Upper lobe of left lung (tissue), 6 donors: ENCODE measurements at regions not wholly inside any gene's neighbourhood (a gene's known extent, or its start where the extent isn't known, plus 50 kb on each side); places are given as distances from the start of the nearest gene placed in this dataset.

Source experiments
- ATAC-seq, 2 donors: fragments of 200-7000 bp; cut with Tn5 transposase; one replicate each; pipeline ENCODE4 v1.9.1; 2022; ENCODE audit warnings: mild to moderate bottlenecking in 2 of 2, moderate library complexity in 2 of 2; ENCODE audit not compliant: low FRiP score in 2 of 2
- DNase-seq, 2 donors: peaks; one replicate each; pipeline ENCODE4 v3.0.0-alpha.2; 2019 to 2020
- H3K27ac ChIP-seq, 4 donors: fragments of 200-600 bp; sonication (generic); one replicate each; pipeline ENCODE4 v1.5.1; 2016 to 2019
- H3K27me3 ChIP-seq, 4 donors: fragments of 200-600 bp; sonication (generic); one replicate each; pipeline ENCODE4 v1.5.1; 2017 to 2019
- H3K36me3 ChIP-seq, 4 donors: fragments of 200-600 bp; sonication (generic); one replicate each; pipeline ENCODE4 v1.5.1; 2016 to 2019
- H3K4me1 ChIP-seq, 4 donors: fragments of 200-600 bp; sonication (generic); one replicate each; pipeline ENCODE4 v1.5.1; 2018 to 2019
- H3K4me3 ChIP-seq, 4 donors: fragments of 200-600 bp; sonication (generic); one replicate each; pipeline ENCODE4 v1.5.1; 2017 to 2019; ENCODE audit warnings: mild to moderate bottlenecking in 2 of 4, moderate library complexity in 1 of 4
- H3K9me3 ChIP-seq, 4 donors: fragments of 200-600 bp; sonication (generic); one replicate each; pipeline ENCODE4 v1.5.1; 2018 to 2019
- CTCF ChIP-seq, 6 experiments: fragments of 450-650 bp in 4 of 6; fragments of 200-600 bp in 2 of 6; sonication (generic) in 2 of 6; IDR thresholded peaks; one replicate each; pipeline ENCODE4 v1.5.1; 2016 to 2019; ENCODE audit warnings: antibody characterized with exemption in 6 of 6
- EP300 ChIP-seq, 4 donors: sonication (generic); formaldehyde crosslinking; IDR thresholded peaks; one replicate each; pipeline ENCODE4 v1.5.1; 2017; ENCODE audit warnings: antibody characterized with exemption in 4 of 4, control low read depth in 2 of 4
- POLR2A ChIP-seq, 4 donors: fragments of 450-650 bp; IDR thresholded peaks; one replicate each; pipeline ENCODE4 v1.5.1; 2016 to 2017; ENCODE audit warnings: antibody characterized with exemption in 4 of 4, mild to moderate bottlenecking in 2 of 4
- POLR2AphosphoS5 ChIP-seq, 2 donors: sonication (generic); formaldehyde crosslinking; IDR thresholded peaks; one replicate each; pipeline ENCODE4 v1.5.1; 2017; ENCODE audit warnings: antibody characterized with exemption in 2 of 2
- WGBS, 2 donors: methylation state at CpG; one replicate each; pipeline ENCODE4 v1.1.5; 2017 to 2018; 5-methylcytosine and 5-hydroxymethylcytosine counted together
- donor health status: DM: no; HTN: no; CAD: no; lungs with moderate emphysema.
- donor health status: DM: no; HTN: yes; CAD: no; lungs with severe emphysema.

DNA sequence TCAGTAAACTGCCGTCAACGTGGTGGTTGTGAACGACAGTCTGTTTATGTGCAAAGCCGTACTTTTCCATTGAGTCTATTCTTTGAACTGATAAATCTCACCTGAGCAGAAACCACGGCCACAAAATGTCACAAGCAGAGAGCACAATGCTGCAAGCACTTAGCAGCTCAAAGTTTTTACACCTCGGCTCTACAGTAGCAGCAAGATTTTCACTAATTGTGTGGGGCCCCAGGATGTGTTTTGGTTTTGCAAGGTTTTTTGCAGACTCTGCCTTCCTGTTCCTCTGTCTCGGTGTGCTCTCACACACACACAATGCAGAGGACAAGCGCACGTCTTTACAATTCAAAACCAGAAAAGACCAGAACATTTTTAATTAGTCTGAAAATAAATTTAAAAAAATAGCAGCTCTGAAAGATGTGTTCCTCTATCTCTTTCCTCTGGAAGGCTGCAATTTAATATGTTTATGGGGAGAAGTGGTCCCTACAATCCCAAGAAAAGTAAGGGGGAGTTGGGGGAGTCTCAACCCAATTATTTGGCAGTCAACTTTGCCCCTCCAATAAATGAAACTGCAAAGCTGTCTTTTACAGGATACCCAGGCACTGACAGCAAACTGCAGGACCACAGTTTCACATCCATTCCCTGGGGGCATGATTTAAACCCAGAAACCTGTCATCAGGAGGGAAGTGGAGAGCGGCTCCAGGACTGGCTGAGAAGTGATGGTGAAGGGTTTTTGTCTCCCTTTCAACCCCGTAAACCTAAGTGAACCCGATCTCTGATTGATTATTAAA is 73.8 kb upstream of the SFMBT2 start:
- Histone ChIP-seq H3K27me3 (no peaks in the 10 kb centered on the region), H3K27ac (peak overlapping the region in 3 of 4 donors; percentile 42 to 49 (median 48)), H3K36me3 (no peaks in the 10 kb centered on the region), H3K9me3 (no peaks in the 10 kb centered on the region), H3K4me1 (peaks cover 6 to 27% (median 17%) of the 10 kb centered on the region in 4 donors), H3K4me3 (peak overlapping the region in 1 of 4 donors; percentile 17)
- TF ChIP-seq POLR2A (IDR thresholded peaks at IDR 0.05) (peak in 1 of 4 donors; percentile 19), POLR2AphosphoS5 (IDR thresholded peaks at IDR 0.05) (no peak)
- peak; percentile 39 to 42 for ATAC-seq
- DNase-seq = no peak
- WGBS, 2 donors = 33 to 45% methylated on average over 12 of the region's 12 CpGs

DNA sequence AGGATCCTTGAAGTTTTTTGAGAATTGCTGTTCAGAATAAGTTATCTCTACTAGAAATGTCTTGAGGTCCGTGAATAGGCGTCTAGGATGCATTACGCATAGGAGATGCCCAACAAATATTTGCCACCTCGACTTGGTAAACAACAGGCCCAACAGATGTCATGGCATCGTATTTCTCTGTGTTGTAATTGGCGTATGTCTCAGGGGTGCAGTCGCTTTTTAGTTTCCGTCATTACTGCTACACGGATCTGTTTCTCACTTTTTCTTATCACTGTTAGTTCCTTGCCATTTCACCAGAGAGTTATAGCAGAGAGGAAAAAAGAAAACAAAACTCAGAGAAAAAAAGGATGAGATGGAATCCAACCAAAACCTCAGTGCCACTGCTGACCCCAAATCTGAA is 73.0 kb upstream of the SFMBT2 start:
- H3K4me3 ChIP-seq = no peak overlapping the region
- TF ChIP-seq CTCF (IDR thresholded peaks at IDR 0.05) = no peak
- TF ChIP-seq POLR2AphosphoS5 (IDR thresholded peaks at IDR 0.05) = no peak
- TF ChIP-seq EP300 (IDR thresholded peaks at IDR 0.05) = no peak
- TF ChIP-seq POLR2A (IDR thresholded peaks at IDR 0.05) = no peak
- 73 to 78% methylated on average over 9 of the region's 9 CpGs for whole genome bisulfite sequencing, 2 donors
- no peaks in the 10 kb centered on the region for H3K27me3 ChIP-seq
- H3K27ac ChIP-seq = peak overlapping the region in 2 of 4 donors; percentile 52 to 55
- H3K4me1 ChIP-seq = peaks cover 6 to 24% (median 16%) of the 10 kb centered on the region in 4 donors
- ATAC-seq = no peak
- no peaks in the 10 kb centered on the region for H3K9me3 ChIP-seq
- no peak for DNase-seq
- H3K36me3 ChIP-seq = no peaks in the 10 kb centered on the region

DNA sequence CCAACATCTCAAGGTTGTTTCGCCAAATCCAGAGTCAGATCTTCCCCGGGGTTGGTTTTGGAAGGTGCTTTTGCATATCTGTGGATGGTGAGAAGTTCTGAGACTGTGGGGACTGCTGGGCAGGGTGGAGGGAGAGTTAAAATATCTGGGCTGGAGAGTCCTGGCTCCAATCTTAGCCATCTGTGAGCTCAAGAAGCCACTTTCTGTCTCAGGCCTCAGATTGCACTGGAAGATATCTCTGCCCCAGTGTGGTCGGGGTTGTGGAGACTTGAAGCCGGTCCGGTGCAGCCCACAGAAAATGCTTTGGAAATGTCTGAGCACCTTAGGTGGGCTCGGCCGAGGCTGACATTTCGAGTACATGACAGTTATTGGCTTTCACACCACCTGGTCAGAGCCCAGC is 72.2 kb upstream of the SFMBT2 start:
- 96% methylated on average over 8 of the region's 8 CpGs for WGBS, 2 donors
- ATAC-seq = no peak
- Histone ChIP-seq H3K9me3 (no peaks in the 10 kb centered on the region), H3K27ac (peak overlapping the region in 3 of 4 donors; percentile 30 to 55 (median 52)), H3K36me3 (no peaks in the 10 kb centered on the region), H3K27me3 (no peaks in the 10 kb centered on the region), H3K4me1 (peaks cover 4 to 17% (median 10%) of the 10 kb centered on the region in 4 donors), H3K4me3 (no peak overlapping the region)
- TF ChIP-seq POLR2AphosphoS5 (IDR thresholded peaks at IDR 0.05) (no peak), POLR2A (IDR thresholded peaks at IDR 0.05) (no peak), CTCF (IDR thresholded peaks at IDR 0.05) (no peak), EP300 (IDR thresholded peaks at IDR 0.05) (no peak)
- no peak for DNase-seq

GRCh38 chr10:7481368-7481765 is 70.5 kb upstream of the SFMBT2 start:
- WGBS, 2 donors = 47 to 53% methylated on average over 5 of the region's 5 CpGs

More at GRCh38 chr10:7481368-7481765, 70.5 kb upstream of the SFMBT2 start:
- TF ChIP-seq EP300 (IDR thresholded peaks at IDR 0.05) = no peak
- no peak for TF ChIP-seq POLR2AphosphoS5 (IDR thresholded peaks at IDR 0.05)
- TF ChIP-seq CTCF (IDR thresholded peaks at IDR 0.05) = no peak
- no peak for TF ChIP-seq POLR2A (IDR thresholded peaks at IDR 0.05)
- H3K36me3 ChIP-seq = no peaks in the 10 kb centered on the region
- H3K4me3 ChIP-seq = no peak overlapping the region
- DNase-seq = no peak
- H3K27ac ChIP-seq = no peak overlapping the region
- peaks cover 4 to 14% (median 9%) of the 10 kb centered on the region in 4 donors for H3K4me1 ChIP-seq
- no peak for ATAC-seq
- H3K27me3 ChIP-seq = no peaks in the 10 kb centered on the region
- H3K9me3 ChIP-seq = no peaks in the 10 kb centered on the region
